ENCODE measurements at regions not wholly inside any gene's neighbourhood (a gene's known extent, or its start where the extent isn't known, plus 50 kb on each side); places are given as distances from the start of the nearest gene placed in this dataset.

DNA sequence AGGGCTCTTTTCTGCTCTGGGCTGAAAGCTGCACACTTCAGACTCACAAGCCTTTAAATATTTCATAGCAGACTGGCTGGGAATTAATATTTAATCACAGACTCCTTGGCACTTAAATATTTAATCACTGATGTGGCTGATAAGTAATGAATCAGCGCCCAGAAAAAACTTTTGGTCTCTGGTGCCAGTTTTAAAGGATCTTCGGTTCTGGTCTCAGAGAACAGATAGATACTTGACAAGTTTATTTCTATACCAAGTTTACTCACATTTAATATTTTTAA is 201.2 kb downstream of the MYCN start:
- no peaks in the 10 kb centered on the region for H4K20me1 ChIP-seq (ENCODE audit: insufficient read depth, low read length)
- H2BK120ac ChIP-seq (ENCODE audit: low read depth, low read length), result no peak overlapping the region
- intact Hi-C loops (cut with micrococcal nuclease), result loop anchor here (10.0 kb wide), 1 partner anchor 213 kb away; no protein-coding TSS in a partner anchor
- BruUV-seq (replicated peaks), result no TSS peak
- H3K27ac ChIP-seq (ENCODE audit: insufficient read depth, low read length), result no peak overlapping the region
- no peak overlapping the region for H3K56ac ChIP-seq (ENCODE audit: extremely low read depth, insufficient read depth, low read length)
- H2BK5ac ChIP-seq (ENCODE audit: low read depth, low read length, poor library complexity, severe bottlenecking), result no peak overlapping the region
- no peak overlapping the region for H3K4me2 ChIP-seq (ENCODE audit: low read depth, low read length)
- no peak for ATAC-seq (ENCODE audit: low read depth)
- H4K8ac ChIP-seq (ENCODE audit: low read depth in 2 of 2, low read length in 2 of 2), result no peak overlapping the region
- TF ChIP-seq MAFK (IDR thresholded peaks at IDR 0.05; ENCODE audit: low read depth, low read length), result no peak
- TF ChIP-seq, protein P1, sequence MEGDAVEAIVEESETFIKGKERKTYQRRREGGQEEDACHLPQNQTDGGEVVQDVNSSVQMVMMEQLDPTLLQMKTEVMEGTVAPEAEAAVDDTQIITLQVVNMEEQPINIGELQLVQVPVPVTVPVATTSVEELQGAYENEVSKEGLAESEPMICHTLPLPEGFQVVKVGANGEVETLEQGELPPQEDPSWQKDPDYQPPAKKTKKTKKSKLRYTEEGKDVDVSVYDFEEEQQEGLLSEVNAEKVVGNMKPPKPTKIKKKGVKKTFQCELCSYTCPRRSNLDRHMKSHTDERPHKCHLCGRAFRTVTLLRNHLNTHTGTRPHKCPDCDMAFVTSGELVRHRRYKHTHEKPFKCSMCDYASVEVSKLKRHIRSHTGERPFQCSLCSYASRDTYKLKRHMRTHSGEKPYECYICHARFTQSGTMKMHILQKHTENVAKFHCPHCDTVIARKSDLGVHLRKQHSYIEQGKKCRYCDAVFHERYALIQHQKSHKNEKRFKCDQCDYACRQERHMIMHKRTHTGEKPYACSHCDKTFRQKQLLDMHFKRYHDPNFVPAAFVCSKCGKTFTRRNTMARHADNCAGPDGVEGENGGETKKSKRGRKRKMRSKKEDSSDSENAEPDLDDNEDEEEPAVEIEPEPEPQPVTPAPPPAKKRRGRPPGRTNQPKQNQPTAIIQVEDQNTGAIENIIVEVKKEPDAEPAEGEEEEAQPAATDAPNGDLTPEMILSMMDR (conservative IDR thresholded peaks at IDR 0.05; ENCODE audit: low read depth, low read length), result no peak
- TF ChIP-seq BHLHE40 (IDR thresholded peaks at IDR 0.05; ENCODE audit: low read depth, low read length), result no peak
- TF ChIP-seq RFX5 (IDR thresholded peaks at IDR 0.05; ENCODE audit: low read depth, low read length), result no peak
- TF ChIP-seq CHD1 (IDR thresholded peaks at IDR 0.05; ENCODE audit: low read depth, low read length), result no peak
- TF ChIP-seq, protein P2, sequence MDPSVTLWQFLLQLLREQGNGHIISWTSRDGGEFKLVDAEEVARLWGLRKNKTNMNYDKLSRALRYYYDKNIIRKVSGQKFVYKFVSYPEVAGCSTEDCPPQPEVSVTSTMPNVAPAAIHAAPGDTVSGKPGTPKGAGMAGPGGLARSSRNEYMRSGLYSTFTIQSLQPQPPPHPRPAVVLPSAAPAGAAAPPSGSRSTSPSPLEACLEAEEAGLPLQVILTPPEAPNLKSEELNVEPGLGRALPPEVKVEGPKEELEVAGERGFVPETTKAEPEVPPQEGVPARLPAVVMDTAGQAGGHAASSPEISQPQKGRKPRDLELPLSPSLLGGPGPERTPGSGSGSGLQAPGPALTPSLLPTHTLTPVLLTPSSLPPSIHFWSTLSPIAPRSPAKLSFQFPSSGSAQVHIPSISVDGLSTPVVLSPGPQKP (IDR thresholded peaks at IDR 0.05; ENCODE audit: borderline replicate concordance, low read depth, low read length), result no peak
- TF ChIP-seq RAD21 (IDR thresholded peaks at IDR 0.05; ENCODE audit: low read length), result no peak
- no peak for TF ChIP-seq FOS (IDR thresholded peaks at IDR 0.05; ENCODE audit: low read depth, low read length)
- no peak for TF ChIP-seq SMC3 (IDR thresholded peaks at IDR 0.05; ENCODE audit: low read depth, low read length)
- no peak for TF ChIP-seq RCOR1 (IDR thresholded peaks at IDR 0.05; ENCODE audit: insufficient replicate concordance, low read length)
- TF ChIP-seq NFE2L2 (IDR thresholded peaks at IDR 0.05; ENCODE audit: low read depth, low read length), result no peak
- no peak for TF ChIP-seq MXI1 (IDR thresholded peaks at IDR 0.05; ENCODE audit: borderline replicate concordance, low read depth, low read length)
- TF ChIP-seq, protein P3, sequence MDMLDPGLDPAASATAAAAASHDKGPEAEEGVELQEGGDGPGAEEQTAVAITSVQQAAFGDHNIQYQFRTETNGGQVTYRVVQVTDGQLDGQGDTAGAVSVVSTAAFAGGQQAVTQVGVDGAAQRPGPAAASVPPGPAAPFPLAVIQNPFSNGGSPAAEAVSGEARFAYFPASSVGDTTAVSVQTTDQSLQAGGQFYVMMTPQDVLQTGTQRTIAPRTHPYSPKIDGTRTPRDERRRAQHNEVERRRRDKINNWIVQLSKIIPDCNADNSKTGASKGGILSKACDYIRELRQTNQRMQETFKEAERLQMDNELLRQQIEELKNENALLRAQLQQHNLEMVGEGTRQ (IDR thresholded peaks at IDR 0.05; ENCODE audit: low read depth, low read length), result no peak
- no peak for TF ChIP-seq MAZ (IDR thresholded peaks at IDR 0.05; ENCODE audit: borderline replicate concordance, low read depth, low read length)
- no CpG with 5 or more reads among the region's 2 CpGs for WGBS, 2 experiments (ENCODE audit: extremely low coverage in 2 of 2, insufficient read length in 1 of 2)
- no peaks in the 10 kb centered on the region for H3K4me1 ChIP-seq (ENCODE audit: control insufficient read depth, insufficient read depth, low read length)
- H3K18ac ChIP-seq (ENCODE audit: low read depth, low read length), result no peak overlapping the region
- H2BK20ac ChIP-seq (ENCODE audit: low read depth, low read length), result no peak overlapping the region
- H3K4me3 ChIP-seq (ENCODE audit: insufficient read depth, low read depth, low read length), result no peak overlapping the region
- POLR2A ChIA-PET (ENCODE audit: unreplicated experiment), result no interaction called here
- H3K9ac ChIP-seq (ENCODE audit: low read depth, low read length), result no peak overlapping the region
- no peaks in the 10 kb centered on the region for H3K9me1 ChIP-seq (ENCODE audit: insufficient read depth, low read length)
- no peak overlapping the region for H2BK15ac ChIP-seq (ENCODE audit: low read depth, low read length)
- in situ Hi-C loops (cut with MboI; ENCODE audit: low sequenced_read_pairs), result no loop called here
- no peak overlapping the region for H4K5ac ChIP-seq (ENCODE audit: low read depth, low read length)
- no peak overlapping the region for H3K4ac ChIP-seq (ENCODE audit: low read depth, low read length)
- H2AK5ac ChIP-seq (ENCODE audit: low read depth, low read length), result no peak overlapping the region
- no peak overlapping the region for H4K91ac ChIP-seq (ENCODE audit: insufficient read depth, low read depth, low read length)
- H3K14ac ChIP-seq (replicated peaks; ENCODE audit: low read depth, low read length), result no peak overlapping the region
- CTCF ChIA-PET, result no interaction called here
- H3K79me1 ChIP-seq (ENCODE audit: low read depth in 1 of 2, low read length in 2 of 2), result no peaks in the 10 kb centered on the region
- H2AFZ ChIP-seq (replicated peaks; ENCODE audit: low read length, poor library complexity), result no peak overlapping the region
- H3K27me3 ChIP-seq (ENCODE audit: control insufficient read depth, insufficient read depth, low read length), result no peaks in the 10 kb centered on the region
- H3K9me3 ChIP-seq (ENCODE audit: control insufficient read depth, insufficient read depth, low read length), result peaks cover 7% of the 10 kb centered on the region; the same call in 1 of the 2 replicates
- dilution Hi-C loops (cut with HindIII; ENCODE audit: low sequenced_read_pairs, unreplicated experiment), result no loop called here
- H3K36me3 ChIP-seq (ENCODE audit: control insufficient read depth, insufficient read depth, low read length), result no peaks in the 10 kb centered on the region
- no peak overlapping the region for H2AK9ac ChIP-seq (replicated peaks; ENCODE audit: low read depth, low read length, poor library complexity)
- no peak for DNase-seq
- no peak overlapping the region for H3K23ac ChIP-seq (ENCODE audit: low read depth, low read length)

Measured in IMR-90 (cell line).